ENCODE measurements at regions not wholly inside any gene's neighbourhood (a gene's known extent, or its start where the extent isn't known, plus 50 kb on each side); places are given as distances from the start of the nearest gene placed in this dataset.

DNA sequence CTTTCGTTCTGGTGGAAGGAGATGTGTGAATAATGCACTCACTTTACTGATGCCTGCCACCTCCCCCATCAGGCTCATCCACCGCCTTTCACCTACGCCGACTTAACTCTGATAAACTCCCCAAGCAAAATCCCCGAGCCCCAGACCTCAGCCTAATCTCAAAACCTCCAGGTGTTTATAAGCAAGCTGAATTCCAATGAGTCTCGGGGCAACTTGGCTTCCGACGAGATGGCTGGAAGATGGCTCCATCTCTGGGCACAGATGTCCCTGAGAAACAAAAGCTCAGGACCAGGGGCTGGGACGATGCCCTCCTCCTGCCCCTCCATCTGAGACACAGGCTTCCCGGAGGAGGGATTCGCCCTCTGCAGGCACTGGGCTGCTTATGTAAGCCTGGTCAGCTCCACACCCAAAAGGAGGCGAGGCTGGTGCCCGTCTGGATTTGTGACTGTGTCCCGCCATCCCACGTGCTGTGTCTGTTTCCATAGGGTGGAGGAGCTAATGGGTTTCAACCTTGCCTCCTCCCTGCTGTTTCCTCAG lies 386.4 kb upstream of the TNRC6C start:
- DNase-seq (ENCODE audit: low read depth): no peak

DNA sequence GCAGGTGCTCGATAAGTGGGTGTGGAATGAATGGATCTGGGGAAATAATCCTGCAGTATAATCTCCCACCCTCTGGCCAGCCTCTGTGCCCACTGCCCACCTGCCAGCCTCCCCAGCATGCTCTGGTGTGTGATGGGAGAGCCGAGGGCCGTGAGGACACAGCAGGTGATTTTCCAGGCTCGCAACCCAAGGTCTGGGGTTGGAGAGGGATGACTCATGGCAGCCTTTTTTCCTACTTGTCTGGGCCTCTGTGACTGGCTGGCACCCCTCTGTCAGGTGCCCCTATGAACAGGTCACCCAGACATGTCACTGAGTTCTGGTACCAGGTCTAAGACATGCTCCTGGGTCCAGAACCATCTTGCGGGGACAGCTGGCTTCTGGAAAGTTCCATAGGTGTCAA lies 385.7 kb upstream of the TNRC6C start:
- no peak for DNase-seq (ENCODE audit: low read depth)

GRCh38 chr17:77577491-77577890 lies 381.0 kb upstream of the TNRC6C start:
- DNase-seq (ENCODE audit: low read depth): no peak

- no peak for DNase-seq (ENCODE audit: low read depth)
Observed at GRCh38 chr17:77579131-77579530, 379.4 kb upstream of the TNRC6C start.

GRCh38 chr17:77579682-77580081 lies 378.8 kb upstream of the TNRC6C start:
- DNase-seq (ENCODE audit: low read depth): no peak

DNA sequence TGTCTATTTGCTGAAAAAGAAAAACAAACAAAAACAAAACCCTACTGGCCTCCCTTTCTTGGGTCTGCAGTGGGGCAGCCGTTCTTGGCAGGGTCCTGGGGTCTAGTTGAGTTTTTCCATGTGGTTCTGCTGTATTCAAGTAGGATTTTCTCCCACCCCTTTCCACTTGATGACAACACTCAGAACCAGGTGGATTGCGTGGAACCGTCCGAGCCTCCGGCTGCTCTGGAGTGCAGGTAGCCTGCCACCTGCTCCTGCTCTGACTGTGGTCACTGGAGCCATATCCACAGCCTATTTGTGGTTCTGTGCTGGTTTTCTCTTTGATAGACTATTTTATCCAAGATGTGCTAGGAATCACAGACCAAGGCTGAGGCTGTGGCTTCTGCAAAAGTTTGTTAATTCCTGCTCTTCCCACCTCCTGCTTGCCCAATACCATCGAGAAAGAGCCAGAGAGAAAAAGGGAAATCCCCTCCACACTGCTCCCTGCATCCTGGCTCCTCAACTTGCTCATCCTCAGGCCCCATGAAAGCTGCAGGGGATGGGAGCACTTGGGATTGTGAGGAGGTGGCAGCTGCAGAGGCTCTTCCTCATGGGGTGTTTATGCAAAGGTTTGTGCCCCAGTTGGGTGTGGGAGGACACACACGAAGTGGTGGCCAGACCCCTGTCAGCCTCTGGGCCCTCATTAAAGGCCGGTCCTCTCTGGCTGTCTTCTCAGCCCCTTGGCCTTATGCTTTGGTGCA lies 377.8 kb upstream of the TNRC6C start:
- no peak for DNase-seq (ENCODE audit: low read depth)

DNA sequence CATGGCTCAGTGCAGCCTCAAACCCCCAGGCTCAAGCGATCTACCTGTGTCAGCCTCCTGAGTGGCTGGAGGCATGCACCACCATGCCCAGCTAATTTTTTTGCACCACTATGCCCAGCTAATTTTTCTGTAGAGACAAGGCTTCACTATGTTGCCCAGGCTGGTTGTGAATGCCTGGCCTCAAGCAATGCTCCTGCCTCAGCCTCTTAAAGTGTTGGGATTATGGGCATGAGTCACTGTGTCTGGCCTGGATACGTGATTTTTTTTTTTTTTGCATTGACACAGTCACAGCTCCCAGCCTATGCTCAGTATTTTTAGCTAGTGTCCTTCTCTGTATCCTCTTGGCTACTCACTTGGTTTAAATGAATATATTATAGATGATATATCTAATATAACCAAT lies 377.0 kb upstream of the TNRC6C start:
- DNase-seq (ENCODE audit: low read depth): no peak

GRCh38 chr17:77585142-77585860 lies 373.2 kb upstream of the TNRC6C start:
- no peak for DNase-seq (ENCODE audit: low read depth)

GRCh38 chr17:77590951-77591735 lies 367.4 kb upstream of the TNRC6C start:
- no peak for DNase-seq (ENCODE audit: low read depth)

- DNase-seq (ENCODE audit: low read depth): no peak
Observed at GRCh38 chr17:77592106-77592865, 366.2 kb upstream of the TNRC6C start.

GRCh38 chr17:77593081-77593480 lies 365.4 kb upstream of the TNRC6C start:
- DNase-seq (ENCODE audit: low read depth): no peak

- DNase-seq (ENCODE audit: low read depth): no peak
Observed at GRCh38 chr17:77594416-77595209, 363.9 kb upstream of the TNRC6C start.

DNA sequence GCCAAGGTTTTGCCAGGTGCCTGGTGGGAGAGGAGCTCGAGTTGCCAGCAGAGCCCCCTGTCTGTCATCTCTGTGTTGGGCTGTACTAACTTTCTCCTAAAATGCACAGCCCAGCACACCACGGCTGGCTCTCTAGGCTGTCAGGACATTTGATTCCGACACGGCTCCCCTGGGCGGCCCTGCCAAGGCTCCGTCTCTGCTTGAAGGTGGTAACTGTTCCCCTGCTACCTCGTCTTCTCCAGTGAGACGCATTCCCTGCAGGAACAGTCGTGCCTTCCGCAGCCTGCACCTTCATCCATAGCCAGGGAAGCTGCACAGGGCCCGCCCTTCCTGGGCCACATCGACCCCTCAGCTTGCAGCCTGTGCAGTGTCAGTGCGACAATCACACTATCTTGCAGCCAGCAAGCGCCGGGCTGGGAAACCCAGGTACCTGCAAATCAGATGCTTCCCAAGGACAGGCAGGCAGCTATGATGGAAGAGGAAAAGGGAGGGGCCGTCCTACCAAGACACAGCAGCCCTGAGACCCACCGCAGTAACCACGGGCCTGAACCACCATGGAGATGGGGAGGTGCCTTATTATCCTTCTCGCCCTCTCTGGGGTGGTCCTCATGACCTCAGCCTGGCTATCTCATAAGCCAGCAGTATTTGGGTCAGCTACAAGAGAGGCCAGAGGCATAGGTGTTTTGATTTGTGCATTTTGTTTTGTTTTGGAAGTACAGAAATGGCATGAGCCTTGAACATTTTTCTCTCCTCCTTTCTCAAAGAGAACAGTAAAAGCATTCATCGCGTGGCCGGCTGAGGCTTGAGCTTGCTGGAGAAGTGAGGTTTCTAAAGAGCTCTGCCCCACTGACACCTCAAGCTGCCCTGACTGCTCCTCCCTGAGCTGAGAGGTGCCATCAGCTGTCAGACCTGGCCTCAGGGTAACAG lies 361.7 kb upstream of the TNRC6C start:
- DNase-seq (ENCODE audit: low read depth): no peak

DNA sequence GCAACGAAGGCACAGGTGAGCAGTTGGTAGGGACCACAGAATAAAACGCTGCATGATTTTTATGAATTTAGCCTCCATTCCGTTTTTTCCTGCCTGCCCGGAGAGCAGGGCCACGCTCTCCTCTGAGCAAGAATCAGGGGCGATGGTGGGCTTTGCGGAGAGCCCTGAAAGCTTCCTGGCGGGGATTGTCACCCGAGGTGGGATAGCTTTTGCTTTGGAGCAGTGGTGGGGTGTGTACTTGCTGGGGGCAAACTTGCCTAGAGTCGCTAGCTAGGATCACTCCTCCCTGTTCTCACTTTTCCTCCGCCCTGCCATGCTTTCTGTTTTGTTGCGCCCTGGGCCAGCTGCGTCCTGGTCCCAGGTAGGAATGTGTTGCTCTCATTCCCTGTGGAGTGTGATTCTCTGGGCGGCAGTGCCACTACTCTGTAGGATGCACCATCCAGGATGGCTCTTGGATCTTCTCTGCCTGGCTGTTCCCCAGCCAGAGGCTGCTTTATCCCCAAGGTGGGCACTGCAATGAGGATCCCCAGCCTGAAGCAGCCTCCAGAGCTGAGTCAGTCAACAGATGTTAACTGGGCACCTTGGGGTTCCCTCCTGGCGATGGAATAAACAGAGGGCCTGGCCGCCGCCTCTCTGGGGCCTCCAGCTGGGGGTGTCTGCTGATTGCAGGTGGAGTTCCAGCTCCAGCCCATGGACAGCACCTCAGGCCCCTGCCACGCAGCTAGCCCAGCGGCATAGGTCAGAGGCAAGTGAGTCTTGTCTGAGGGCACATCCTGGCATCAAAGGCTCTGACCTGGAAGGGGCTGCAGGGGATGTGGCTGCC lies 360.9 kb upstream of the TNRC6C start:
- no peak for DNase-seq (ENCODE audit: low read depth)

DNA sequence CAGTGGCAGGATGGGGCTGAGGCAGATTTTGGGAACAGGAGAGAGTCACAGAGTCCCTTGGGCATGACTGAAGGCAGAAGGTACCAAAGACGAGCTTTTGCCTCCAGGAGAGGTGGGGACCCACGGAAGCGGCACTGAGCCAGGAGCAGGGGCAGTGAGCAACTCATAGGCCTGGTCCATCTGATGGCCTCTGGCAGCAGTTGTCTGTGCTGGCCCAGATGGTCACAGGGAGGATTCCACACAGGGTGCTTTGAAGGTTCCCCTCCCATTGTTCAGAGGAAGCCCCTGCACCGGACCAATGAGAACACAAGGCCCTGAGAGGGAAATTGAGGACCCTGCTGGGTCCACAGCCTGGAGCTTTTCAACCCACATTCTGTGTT lies 360.3 kb upstream of the TNRC6C start:
- no peak for DNase-seq (ENCODE audit: low read depth)

- no peak for DNase-seq (ENCODE audit: low read depth)
Observed at GRCh38 chr17:77599699-77600098, 358.8 kb upstream of the TNRC6C start.

DNA sequence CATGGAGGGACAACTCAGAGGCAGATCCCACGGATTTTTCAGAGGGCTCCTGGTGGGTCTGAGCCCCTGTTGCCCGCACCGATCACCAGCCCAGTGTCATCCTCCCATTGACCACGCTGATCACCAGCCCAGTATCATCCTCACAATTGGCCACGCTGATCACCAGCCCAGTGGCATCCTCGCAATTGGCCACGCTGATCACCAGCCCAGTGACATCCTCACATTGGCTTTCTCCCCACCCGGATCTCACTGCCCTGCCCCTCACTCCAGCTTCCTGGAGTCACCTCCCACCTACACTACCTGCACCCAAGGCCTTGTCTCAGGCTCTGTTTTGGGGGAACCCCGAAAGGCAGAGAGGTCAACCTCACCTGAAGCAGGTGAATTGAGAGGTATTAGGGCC lies 358.2 kb upstream of the TNRC6C start:
- no peak for DNase-seq (ENCODE audit: low read depth)

DNA sequence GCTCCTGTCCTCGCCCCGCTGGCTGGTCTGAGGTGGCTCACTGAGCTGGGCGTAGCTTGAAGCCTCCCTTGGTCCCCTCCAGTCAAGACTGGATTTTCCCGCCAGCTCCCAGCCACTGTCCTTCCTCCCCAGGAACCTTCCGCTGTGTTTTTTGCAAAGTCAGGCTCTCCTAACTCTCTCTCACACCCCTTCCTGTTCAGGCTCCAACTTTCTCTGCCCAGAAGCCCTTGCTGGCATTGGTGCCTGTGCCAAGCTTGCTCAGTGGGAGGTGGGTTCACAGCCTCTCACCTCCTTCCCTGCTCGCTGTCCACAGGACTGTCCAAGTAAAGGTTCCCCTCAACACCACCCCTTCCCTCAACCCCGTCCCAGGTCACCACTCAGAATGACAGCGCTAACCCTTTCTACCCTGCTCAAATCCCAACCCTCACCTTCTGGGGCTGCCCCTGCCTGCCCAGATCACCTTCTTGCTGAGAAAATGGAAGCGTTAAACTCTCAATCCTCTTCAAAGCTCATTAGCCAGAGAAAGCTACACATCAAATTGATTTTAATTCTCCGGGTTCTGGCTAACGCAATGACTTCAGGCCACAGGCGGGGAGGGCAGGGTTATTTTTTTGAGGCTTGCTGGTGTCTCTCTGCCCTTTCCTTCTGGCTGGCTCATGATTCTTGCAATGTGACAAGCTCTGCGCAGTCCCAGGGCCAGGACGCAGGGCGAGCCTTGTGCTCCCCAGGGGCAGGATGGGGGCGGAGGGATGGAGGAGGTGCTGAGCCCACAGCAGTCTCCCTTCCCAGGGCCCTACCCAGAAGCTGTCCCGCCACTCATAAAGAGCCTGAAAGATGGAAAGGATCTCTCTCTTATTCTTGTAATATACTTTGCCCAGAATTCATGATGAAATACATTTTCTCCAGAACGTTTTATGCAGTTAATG lies 357.2 kb upstream of the TNRC6C start:
- no peak for DNase-seq (ENCODE audit: low read depth)
